Activated CD8-positive, alpha-beta T cell treated with anti-CD3 and anti-CD28 coated beads, Interleukin-2, amount 10 ng/mL, durations not matched to agents 7 days and 5 days (primary cell): ENCODE measurements at regions not wholly inside any gene's neighbourhood (a gene's known extent, or its start where the extent isn't known, plus 50 kb on each side); places are given as distances from the start of the nearest gene placed in this dataset.
A peak's percentile ranks its signal among the peaks of the same experiment; 100 is the strongest.

Source experiments
- ATAC-seq: fragments of 150-1000 bp; cut with Tn5 transposase; one replicate; pipeline ENCODE4 v1.10.0; 2021; ENCODE audit warnings: moderate library complexity
- CTCF ChIA-PET: fragments of 350-600 bp; sonication (Branson Sonifier 250); formaldehyde crosslinking; loops from one replicate; lab custom pipeline; 2021; ENCODE audit warnings: antibody characterized with exemption; lab: Charles Lee
- POLR2A ChIA-PET: fragments of 350-600 bp; sonication (Branson Sonifier 250); formaldehyde crosslinking; loops from one replicate; lab custom pipeline; 2021; ENCODE audit warnings: antibody characterized with exemption; lab: Charles Lee
- DNase-seq: peaks from one replicate; pipeline ENCODE4 v3.0.0-alpha.2; 2020
- H3K27ac Mint-ChIP-seq: one replicate; pipeline ENCODE4 v1.8.0; 2021; ENCODE audit warnings: mild to moderate bottlenecking, mixed read lengths
- H3K27me3 Mint-ChIP-seq: one replicate; pipeline ENCODE4 v1.8.0; 2021; ENCODE audit warnings: low read depth, mixed read lengths
- H3K36me3 Mint-ChIP-seq: one replicate; pipeline ENCODE4 v1.8.0; 2021; ENCODE audit warnings: low read depth, mixed read lengths
- H3K4me1 Mint-ChIP-seq: one replicate; pipeline ENCODE4 v1.8.0; 2021; ENCODE audit warnings: low read depth, mixed read lengths
- H3K4me3 Mint-ChIP-seq: one replicate; pipeline ENCODE4 v1.8.0; 2021; ENCODE audit warnings: mild to moderate bottlenecking, mixed read lengths
- H3K9me3 Mint-ChIP-seq: one replicate; pipeline ENCODE4 v1.8.0; 2022; ENCODE audit warnings: mixed read lengths; ENCODE audit not compliant: insufficient read depth

GRCh38 chr1:29461115-29461739 is 224.9 kb downstream of the PTPRU start:
- no peak overlapping the region for H3K27ac Mint-ChIP-seq
- no peak overlapping the region for H3K4me3 Mint-ChIP-seq
- ChIA-PET POLR2A (no interaction called here), CTCF (interaction anchor here (0.6 kb wide), 1 partner anchor 1530 kb away, joined by 3 read pairs; no protein-coding TSS in a partner anchor)
- DNase-seq (no peak), ATAC-seq (no peak)
- no peaks in the 10 kb centered on the region for H3K36me3 Mint-ChIP-seq
- H3K27me3 Mint-ChIP-seq, result peaks cover 2% of the 10 kb centered on the region
- no peaks in the 10 kb centered on the region for H3K4me1 Mint-ChIP-seq
- no peaks in the 10 kb centered on the region for H3K9me3 Mint-ChIP-seq

GRCh38 chr1:29460694-29461093 is 224.4 kb downstream of the PTPRU start:
- ChIA-PET POLR2A (no interaction called here), CTCF (no interaction called here)
- Mint-ChIP-seq H3K36me3 (no peaks in the 10 kb centered on the region), H3K4me3 (no peak overlapping the region), H3K27me3 (peaks cover 2% of the 10 kb centered on the region), H3K27ac (no peak overlapping the region), H3K9me3 (no peaks in the 10 kb centered on the region), H3K4me1 (no peaks in the 10 kb centered on the region)
- ATAC-seq (no peak), DNase-seq (no peak)

GRCh38 chr1:29460041-29460610 is 223.8 kb downstream of the PTPRU start:
- ATAC-seq (no peak), DNase-seq (no peak)
- Mint-ChIP-seq H3K36me3 (no peaks in the 10 kb centered on the region), H3K4me1 (no peaks in the 10 kb centered on the region), H3K4me3 (no peak overlapping the region), H3K27ac (no peak overlapping the region), H3K27me3 (peaks cover 2% of the 10 kb centered on the region), H3K9me3 (no peaks in the 10 kb centered on the region)
- POLR2A ChIA-PET, result no interaction called here
- CTCF ChIA-PET, result no interaction called here

GRCh38 chr1:29459620-29459945 is 223.3 kb downstream of the PTPRU start:
- ATAC-seq, result no peak
- no peak for DNase-seq
- POLR2A ChIA-PET, result no interaction called here
- Mint-ChIP-seq H3K27me3 (peaks cover 2% of the 10 kb centered on the region), H3K4me3 (no peak overlapping the region), H3K4me1 (no peaks in the 10 kb centered on the region), H3K9me3 (no peaks in the 10 kb centered on the region), H3K36me3 (no peaks in the 10 kb centered on the region), H3K27ac (no peak overlapping the region)
- CTCF ChIA-PET, result no interaction called here

- no peak for ATAC-seq
- Mint-ChIP-seq H3K4me3 (no peak overlapping the region), H3K4me1 (no peaks in the 10 kb centered on the region), H3K27me3 (peaks cover 2% of the 10 kb centered on the region), H3K9me3 (no peaks in the 10 kb centered on the region), H3K36me3 (no peaks in the 10 kb centered on the region), H3K27ac (no peak overlapping the region)
- CTCF ChIA-PET, result no interaction called here
- POLR2A ChIA-PET, result no interaction called here
- no peak for DNase-seq
Measured at GRCh38 chr1:29458737-29459619, 222.7 kb downstream of the PTPRU start.

- ATAC-seq, result no peak
- POLR2A ChIA-PET, result no interaction called here
- H3K4me3 Mint-ChIP-seq, result no peak overlapping the region
- CTCF ChIA-PET, result no interaction called here
- no peaks in the 10 kb centered on the region for H3K4me1 Mint-ChIP-seq
- H3K27ac Mint-ChIP-seq, result no peak overlapping the region
- H3K27me3 Mint-ChIP-seq, result no peaks in the 10 kb centered on the region
- H3K9me3 Mint-ChIP-seq, result no peaks in the 10 kb centered on the region
- no peak for DNase-seq
- no peaks in the 10 kb centered on the region for H3K36me3 Mint-ChIP-seq
Measured at GRCh38 chr1:29457496-29458368, 221.4 kb downstream of the PTPRU start.

GRCh38 chr1:29456685-29457435 is 220.5 kb downstream of the PTPRU start:
- Mint-ChIP-seq H3K9me3 (no peaks in the 10 kb centered on the region), H3K4me1 (no peaks in the 10 kb centered on the region), H3K27ac (no peak overlapping the region), H3K4me3 (no peak overlapping the region), H3K27me3 (no peaks in the 10 kb centered on the region), H3K36me3 (no peaks in the 10 kb centered on the region)
- POLR2A ChIA-PET, result no interaction called here
- no peak for ATAC-seq
- CTCF ChIA-PET, result no interaction called here
- no peak for DNase-seq

- ChIA-PET CTCF (no interaction called here), POLR2A (no interaction called here)
- Mint-ChIP-seq H3K27me3 (no peaks in the 10 kb centered on the region), H3K36me3 (no peaks in the 10 kb centered on the region), H3K4me1 (no peaks in the 10 kb centered on the region), H3K27ac (no peak overlapping the region), H3K9me3 (no peaks in the 10 kb centered on the region), H3K4me3 (no peak overlapping the region)
- no peak for DNase-seq
- no peak for ATAC-seq
Measured at GRCh38 chr1:29455781-29456180, 219.5 kb downstream of the PTPRU start.

GRCh38 chr1:29454616-29455380 is 218.5 kb downstream of the PTPRU start:
- Mint-ChIP-seq H3K36me3 (no peaks in the 10 kb centered on the region), H3K9me3 (no peaks in the 10 kb centered on the region), H3K27me3 (no peaks in the 10 kb centered on the region), H3K4me1 (no peaks in the 10 kb centered on the region), H3K27ac (no peak overlapping the region), H3K4me3 (no peak overlapping the region)
- ChIA-PET POLR2A (no interaction called here), CTCF (no interaction called here)
- no peak for ATAC-seq
- DNase-seq, result no peak

- Mint-ChIP-seq H3K9me3 (no peaks in the 10 kb centered on the region), H3K27ac (no peak overlapping the region), H3K36me3 (no peaks in the 10 kb centered on the region), H3K27me3 (no peaks in the 10 kb centered on the region), H3K4me3 (no peak overlapping the region), H3K4me1 (no peaks in the 10 kb centered on the region)
- ChIA-PET CTCF (no interaction called here), POLR2A (no interaction called here)
- ATAC-seq (no peak), DNase-seq (peak; percentile 21)
Measured at GRCh38 chr1:29453502-29454240, 217.3 kb downstream of the PTPRU start.
